IMR-90 (cell line): ENCODE measurements at regions not wholly inside any gene's neighbourhood (a gene's known extent, or its start where the extent isn't known, plus 50 kb on each side); places are given as distances from the start of the nearest gene placed in this dataset.

Experiments used
- ATAC-seq: fragments of 200-7000 bp; cut with Tn5 transposase; 2 replicates; pipeline ENCODE4 v1.9.1; 2020; ENCODE audit warnings: low read depth, mild to moderate bottlenecking, moderate library complexity
- BruUV-seq: library from RNA; stranded (reverse); fragments of 400-500 nt; replicated peaks from 2 replicates; lab custom pipeline; 2021; lab: Mats Ljungman, UMichigan
- CTCF ChIA-PET: fragments of 300-600 bp; formaldehyde crosslinking; extraction: SDS; loops from one replicate; lab custom pipeline; 2021; ENCODE audit warnings: antibody characterized with exemption; lab: Yijun Ruan, JAX
- POLR2A ChIA-PET: fragments of 300-600 bp; sonication (Branson Sonifier 250); formaldehyde crosslinking; loops from one replicate; lab custom pipeline; 2022; ENCODE audit warnings: antibody characterized with exemption; ENCODE audit not compliant: unreplicated experiment; lab: Charles Lee
- DNase-seq: peaks from one replicate; pipeline ENCODE4 v3.0.0; 2013
- H2AFZ ChIP-seq: replicated peaks from 2 replicates; pipeline ENCODE3; 2013; ENCODE audit warnings: low read length, mild to moderate bottlenecking; ENCODE audit not compliant: poor library complexity
- H2AK5ac ChIP-seq: 2 replicates; pipeline ENCODE4 v1.6.1; 2013; ENCODE audit warnings: low read depth, low read length, inconsistent platforms
- H2AK9ac ChIP-seq: replicated peaks from 2 replicates; pipeline ENCODE3; 2013; ENCODE audit warnings: mild to moderate bottlenecking, low read depth, low read length, moderate library complexity; ENCODE audit not compliant: poor library complexity
- H2BK120ac ChIP-seq: 2 replicates; pipeline ENCODE4 v1.6.1; 2013; ENCODE audit warnings: low read depth, low read length, inconsistent platforms
- H2BK15ac ChIP-seq: 3 replicates; pipeline ENCODE4 v1.6.1; 2013; ENCODE audit warnings: low read depth, low read length, inconsistent platforms
- H2BK20ac ChIP-seq: 2 replicates; pipeline ENCODE4 v1.6.1; 2013; ENCODE audit warnings: low read depth, mild to moderate bottlenecking, inconsistent platforms, low read length, moderate library complexity
- H2BK5ac ChIP-seq: 2 replicates; pipeline ENCODE4 v1.6.1; 2013; ENCODE audit warnings: mild to moderate bottlenecking, low read depth, low read length, inconsistent platforms; ENCODE audit not compliant: poor library complexity, severe bottlenecking
- H3K14ac ChIP-seq: replicated peaks from 2 replicates; pipeline ENCODE4 v1.6.1; 2013; ENCODE audit warnings: low read depth, low read length, inconsistent platforms
- H3K18ac ChIP-seq: 2 replicates; pipeline ENCODE4 v1.6.1; 2013; ENCODE audit warnings: low read depth, low read length, control low read depth
- H3K23ac ChIP-seq: 2 replicates; pipeline ENCODE4 v1.6.1; 2013; ENCODE audit warnings: low read depth, low read length, inconsistent platforms
- H3K27ac ChIP-seq: 2 replicates; pipeline ENCODE4 v1.5.1; 2013; ENCODE audit warnings: mild to moderate bottlenecking, control low read depth, low read length; ENCODE audit not compliant: insufficient read depth
- H3K27me3 ChIP-seq: 2 replicates; pipeline ENCODE4 v1.6.1; 2013; ENCODE audit warnings: low read length; ENCODE audit not compliant: control insufficient read depth, insufficient read depth
- H3K36me3 ChIP-seq: 2 replicates; pipeline ENCODE4 v1.6.1; 2013; ENCODE audit warnings: low read length, mixed read lengths; ENCODE audit not compliant: control insufficient read depth, insufficient read depth
- H3K4ac ChIP-seq: 2 replicates; pipeline ENCODE4 v1.6.1; 2013; ENCODE audit warnings: low read depth, low read length, inconsistent platforms
- H3K4me1 ChIP-seq: 2 replicates; pipeline ENCODE4 v1.6.1; 2013; ENCODE audit warnings: low read length, mixed read lengths; ENCODE audit not compliant: control insufficient read depth, insufficient read depth
- H3K4me2 ChIP-seq: 2 replicates; pipeline ENCODE4 v1.6.1; 2013; ENCODE audit warnings: low read depth, mild to moderate bottlenecking, control low read depth, low read length, moderate library complexity
- H3K4me3 ChIP-seq: 2 replicates; pipeline ENCODE4 v1.5.1; 2013; ENCODE audit warnings: low read depth, mild to moderate bottlenecking, control low read depth, low read length, moderate library complexity; ENCODE audit not compliant: insufficient read depth
- H3K56ac ChIP-seq: 2 replicates; pipeline ENCODE4 v1.6.1; 2013; ENCODE audit warnings: low read length, inconsistent platforms; ENCODE audit not compliant: insufficient read depth; ENCODE audit errors: extremely low read depth
- H3K79me1 ChIP-seq, 2 experiments: 2 replicates each; pipeline ENCODE4 v1.6.1; 2013; ENCODE audit warnings: low read length in 2 of 2, inconsistent platforms in 1 of 2, low read depth in 1 of 2
- H3K9ac ChIP-seq: 2 replicates; pipeline ENCODE4 v1.6.1; 2013; ENCODE audit warnings: low read depth, low read length, control low read depth
- H3K9me1 ChIP-seq: 2 replicates; pipeline ENCODE4 v1.6.1; 2013; ENCODE audit warnings: low read length, inconsistent platforms; ENCODE audit not compliant: insufficient read depth
- H3K9me3 ChIP-seq: 2 replicates; pipeline ENCODE4 v1.6.1; 2013; ENCODE audit warnings: low read length; ENCODE audit not compliant: control insufficient read depth, insufficient read depth
- H4K20me1 ChIP-seq: 2 replicates; pipeline ENCODE4 v1.6.1; 2013; ENCODE audit warnings: low read length, inconsistent platforms; ENCODE audit not compliant: insufficient read depth
- H4K5ac ChIP-seq: 2 replicates; pipeline ENCODE4 v1.6.1; 2013; ENCODE audit warnings: mild to moderate bottlenecking, low read depth, low read length, control low read depth
- H4K8ac ChIP-seq, 2 experiments: 2 replicates each; pipeline ENCODE4 v1.6.1; 2013; ENCODE audit warnings: low read depth in 2 of 2, low read length in 2 of 2, control low read depth in 1 of 2, inconsistent platforms in 1 of 2
- H4K91ac ChIP-seq: 2 replicates; pipeline ENCODE4 v1.6.1; 2013; ENCODE audit warnings: low read depth, low read length, inconsistent platforms; ENCODE audit not compliant: insufficient read depth
- BHLHE40 ChIP-seq: fragments of 150-350 bp; IDR thresholded peaks from 2 replicates; pipeline ENCODE4 v1.6.1; 2016; ENCODE audit warnings: mild to moderate bottlenecking, low read depth, low read length
- CHD1 ChIP-seq: IDR thresholded peaks from 2 replicates; pipeline ENCODE4 v1.6.1; 2012; ENCODE audit warnings: low read depth, low read length, improper control_type of control experiment
- MAFK ChIP-seq: IDR thresholded peaks from 2 replicates; pipeline ENCODE4 v1.6.1; 2012; ENCODE audit warnings: low read depth, low read length, improper control_type of control experiment
- MAZ ChIP-seq: IDR thresholded peaks from 2 replicates; pipeline ENCODE4 v1.6.1; 2012; ENCODE audit warnings: low read depth, mild to moderate bottlenecking, low read length, improper control_type of control experiment, moderate library complexity, borderline replicate concordance
- NFE2L2 ChIP-seq: fragments of 150-350 bp; IDR thresholded peaks from 2 replicates; pipeline ENCODE4 v1.6.1; 2016; ENCODE audit warnings: low read depth, mild to moderate bottlenecking, low read length
- POLR2A ChIP-seq: IDR thresholded peaks from 2 replicates; pipeline ENCODE4 v1.6.1; 2012; ENCODE audit warnings: mild to moderate bottlenecking, low read depth, low read length
- RAD21 ChIP-seq: IDR thresholded peaks from 2 replicates; pipeline ENCODE4 v1.6.1; 2012; ENCODE audit warnings: low read length, improper control_type of control experiment
- SMC3 ChIP-seq: fragments of 150-350 bp; IDR thresholded peaks from 2 replicates; pipeline ENCODE4 v1.6.1; 2016; ENCODE audit warnings: low read depth, mild to moderate bottlenecking, antibody characterized with exemption, low read length, moderate library complexity
- WGBS, 2 experiments: methylation state at CpG; one replicate each; pipeline versions ENCODE4 v1.1.5 to v1.1.7; 2013; ENCODE audit warnings: missing lambda C conversion rate in 2 of 2; ENCODE audit not compliant: insufficient read length in 1 of 2; ENCODE audit errors: extremely low coverage in 2 of 2; 5-methylcytosine and 5-hydroxymethylcytosine counted together
- dilution Hi-C: fragments of 300-500 bp; cut with HindIII; formaldehyde crosslinking; loops from one replicate; pipeline ENCODE4 v1.14.3; 2018; ENCODE audit warnings: low sequenced_read_pairs; ENCODE audit not compliant: unreplicated experiment
- in situ Hi-C: fragments of 300-500 bp; cut with MboI; formaldehyde crosslinking; loops from 3 replicates; pipeline ENCODE4 v1.14.3; 2019; ENCODE audit warnings: low sequenced_read_pairs, inconsistent platforms, mixed read lengths
- intact Hi-C: fragments of 100-400 bp; cut with micrococcal nuclease; formaldehyde crosslinking; loops from 2 replicates; pipeline ENCODE4 v1.10.0; 2022
- TF ChIP-seq, protein P1 (sequence below): conservative IDR thresholded peaks from 2 replicates; pipeline ENCODE4 v1.5.1; 2012; ENCODE audit warnings: mild to moderate bottlenecking, low read depth, low read length, improper control_type of control experiment

- Histone ChIP-seq H3K27ac (no peak overlapping the region), H3K79me1 (no peaks in the 10 kb centered on the region), H2BK5ac (no peak overlapping the region), H3K9me1 (peaks cover 3% of the 10 kb centered on the region; the same call in 1 of the 2 replicates), H4K5ac (peak overlapping the region; percentile 7; the same call in 1 of the 2 replicates), H3K4me1 (no peaks in the 10 kb centered on the region), H3K56ac (no peak overlapping the region), H3K14ac (no peak overlapping the region), H2AK9ac (no peak overlapping the region), H4K8ac (no peak overlapping the region), H3K27me3 (no peaks in the 10 kb centered on the region), H2AFZ (no peak overlapping the region), H3K36me3 (no peaks in the 10 kb centered on the region), H3K9me3 (no peaks in the 10 kb centered on the region), H2BK15ac (0 out of 3 replicates have a peak overlapping the region, but pooled peaks have one; percentile 44), H3K4me3 (no peak overlapping the region), H3K23ac (no peak overlapping the region), H3K4me2 (no peak overlapping the region), H4K91ac (no peak overlapping the region), H2AK5ac (no peak overlapping the region), H3K18ac (peak overlapping the region; percentile 64; the same call in 1 of the 2 replicates), H3K4ac (0 out of 2 replicates have a peak overlapping the region, but pooled peaks have one; percentile 11), H2BK20ac (peak overlapping the region; percentile 14; the same call in 1 of the 2 replicates), H2BK120ac (peak overlapping the region; percentile 10; the same call in 1 of the 2 replicates), H4K20me1 (no peaks in the 10 kb centered on the region), H3K9ac (no peak overlapping the region)
- ChIA-PET POLR2A (no interaction called here), CTCF (no interaction called here)
- in situ Hi-C loops = no loop called here
- ATAC-seq = no peak
- TF ChIP-seq MAZ = no peak
- TF ChIP-seq NFE2L2 = no peak
- TF ChIP-seq RAD21 = no peak
- TF ChIP-seq SMC3 = no peak
- TF ChIP-seq POLR2A = no peak
- TF ChIP-seq, protein P1, sequence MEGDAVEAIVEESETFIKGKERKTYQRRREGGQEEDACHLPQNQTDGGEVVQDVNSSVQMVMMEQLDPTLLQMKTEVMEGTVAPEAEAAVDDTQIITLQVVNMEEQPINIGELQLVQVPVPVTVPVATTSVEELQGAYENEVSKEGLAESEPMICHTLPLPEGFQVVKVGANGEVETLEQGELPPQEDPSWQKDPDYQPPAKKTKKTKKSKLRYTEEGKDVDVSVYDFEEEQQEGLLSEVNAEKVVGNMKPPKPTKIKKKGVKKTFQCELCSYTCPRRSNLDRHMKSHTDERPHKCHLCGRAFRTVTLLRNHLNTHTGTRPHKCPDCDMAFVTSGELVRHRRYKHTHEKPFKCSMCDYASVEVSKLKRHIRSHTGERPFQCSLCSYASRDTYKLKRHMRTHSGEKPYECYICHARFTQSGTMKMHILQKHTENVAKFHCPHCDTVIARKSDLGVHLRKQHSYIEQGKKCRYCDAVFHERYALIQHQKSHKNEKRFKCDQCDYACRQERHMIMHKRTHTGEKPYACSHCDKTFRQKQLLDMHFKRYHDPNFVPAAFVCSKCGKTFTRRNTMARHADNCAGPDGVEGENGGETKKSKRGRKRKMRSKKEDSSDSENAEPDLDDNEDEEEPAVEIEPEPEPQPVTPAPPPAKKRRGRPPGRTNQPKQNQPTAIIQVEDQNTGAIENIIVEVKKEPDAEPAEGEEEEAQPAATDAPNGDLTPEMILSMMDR = no peak
- TF ChIP-seq CHD1 = no peak
- no peak for TF ChIP-seq MAFK
- TF ChIP-seq BHLHE40 = no peak
- no TSS peak for BruUV-seq
- DNase-seq = no peak
- no CpG with 5 or more reads among the region's 3 CpGs for WGBS, 2 experiments
- dilution Hi-C loops = no loop called here
- intact Hi-C loops = no loop called here
Measured at GRCh38 chr7:41808541-41808940, 105.7 kb upstream of the INHBA start.
